NCI-H510A treated with DMSO at 0.1 percent for 48 hours (cell line): ENCODE measurements at regions not wholly inside any gene's neighbourhood (a gene's known extent, or its start where the extent isn't known, plus 50 kb on each side); places are given as distances from the start of the nearest gene placed in this dataset.
"Not testable (repeated sequence)": the region's sequence is repeated elsewhere in the genome, so short reads cannot be mapped to it uniquely, and the experiment has no call there.

Experiments used
- DNase-seq: peaks from one replicate; lab custom pipeline; 2025; lab: John Stamatoyannopoulos, UW

GRCh38 chr7:51930834-51931233 is 614.2 kb upstream of the COBL start:
- no peak for DNase-seq

- no peak for DNase-seq
Measured at GRCh38 chr7:51929818-51930217, 613.2 kb upstream of the COBL start.

GRCh38 chr7:51927738-51928137 is 611.1 kb upstream of the COBL start:
- DNase-seq = no peak

- DNase-seq = no peak
Measured at GRCh38 chr7:51918581-51918980, 602.0 kb upstream of the COBL start.

GRCh38 chr7:51901489-51901840 is 584.9 kb upstream of the COBL start:
- DNase-seq = no peak

GRCh38 chr7:51900755-51901488 is 584.3 kb upstream of the COBL start:
- not testable (repeated sequence) for DNase-seq

- DNase-seq = no peak
Measured at GRCh38 chr7:51899611-51900010, 583.0 kb upstream of the COBL start.

GRCh38 chr7:51882412-51882811 is 565.8 kb upstream of the COBL start:
- no peak for DNase-seq

GRCh38 chr7:51881309-51881708 is 564.7 kb upstream of the COBL start:
- DNase-seq = no peak

- peak; percentile 15 for DNase-seq
Measured at GRCh38 chr7:51878865-51879264, 562.3 kb upstream of the COBL start.

GRCh38 chr7:51869452-51869851 is 552.8 kb upstream of the COBL start:
- DNase-seq = no peak

GRCh38 chr7:51867117-51867516 is 550.5 kb upstream of the COBL start:
- no peak for DNase-seq

GRCh38 chr7:51860305-51860704 is 543.7 kb upstream of the COBL start:
- DNase-seq = no peak

- DNase-seq = no peak
Measured at GRCh38 chr7:51850126-51850525, 533.5 kb upstream of the COBL start.

GRCh38 chr7:51847461-51848134 is 531.0 kb upstream of the COBL start:
- DNase-seq = no peak

- DNase-seq = not testable (repeated sequence)
Measured at GRCh38 chr7:51839130-51839529, 522.5 kb upstream of the COBL start.

GRCh38 chr7:51827631-51828030 is 511.0 kb upstream of the COBL start:
- DNase-seq = no peak

GRCh38 chr7:51824050-51824449 is 507.4 kb upstream of the COBL start:
- DNase-seq = no peak

GRCh38 chr7:51823437-51823836 is 506.8 kb upstream of the COBL start:
- no peak for DNase-seq

- no peak for DNase-seq
Measured at GRCh38 chr7:51817694-51818225, 501.2 kb upstream of the COBL start.

- not testable (repeated sequence) for DNase-seq
Measured at GRCh38 chr7:51805783-51806431, 489.3 kb upstream of the COBL start.

- no peak for DNase-seq
Measured at GRCh38 chr7:51802718-51803117, 486.1 kb upstream of the COBL start.

GRCh38 chr7:51797371-51797770 is 480.8 kb upstream of the COBL start:
- no peak for DNase-seq
